K562 (cell line): ENCODE measurements at regions not wholly inside any gene's neighbourhood (a gene's known extent, or its start where the extent isn't known, plus 50 kb on each side); places are given as distances from the start of the nearest gene placed in this dataset.

Source experiments
- ATAC-seq: fragments of 200-7000 bp; cut with Tn5 transposase; 3 replicates; pipeline ENCODE4 v1.9.1; 2020; ENCODE audit warnings: moderate library complexity
- BruUV-seq: library from RNA; stranded (reverse); fragments of 400-500 nt; replicated peaks from 2 replicates; lab custom pipeline; 2021; lab: Mats Ljungman, UMichigan
- CTCF ChIA-PET: fragments of 300-600 bp; formaldehyde crosslinking; extraction: SDS; loops from one replicate; lab custom pipeline; 2021; ENCODE audit warnings: low intra/inter-chr PET ratio; lab: Yijun Ruan, JAX
- POLR2A ChIA-PET: fragments of 300-600, 350-650 bp; sonication (Branson Sonifier 250); formaldehyde crosslinking; extraction: SDS; loops from one replicate; lab custom pipeline; 2021; ENCODE audit warnings: antibody characterized with exemption, inconsistent platforms; lab: Yijun Ruan, JAX
- DNase-seq, 4 experiments: peaks; one replicate each; pipeline versions ENCODE4 v3.0.0 to v3.0.0-alpha.2; 2011 to 2018; ENCODE audit warnings: low spot score in 3 of 4, mixed read lengths in 3 of 4; ENCODE audit errors: extremely low read depth in 1 of 4
- FAIRE-seq: peaks from 2 replicates; lab custom pipeline; 2011; peaks lifted over from hg19 to GRCh38; lab: Jason Lieb, UNC
- H2AFZ ChIP-seq: 2 replicates; pipeline ENCODE4 v1.6.0; 2011; ENCODE audit warnings: low read depth, low read length, control low read depth, inconsistent platforms
- H3K27ac ChIP-seq: fragments of 200-600 bp; 3 replicates; pipeline ENCODE4 v1.8.0; 2011; ENCODE audit warnings: low read depth, mild to moderate bottlenecking, control low read depth, inconsistent platforms, low read length, moderate library complexity, mixed read lengths; ENCODE audit errors: extremely low read depth
- H3K27me3 ChIP-seq, 2 experiments: fragments of 300-600 bp in 1 of 2; 2 replicates in 1 of 2; 3 replicates in 1 of 2; pipeline versions ENCODE4 v1.6.0 to v1.8.0; 2011; ENCODE audit warnings: inconsistent platforms in 2 of 2, low read length in 2 of 2, mild to moderate bottlenecking in 1 of 2, mixed read lengths in 1 of 2, moderate library complexity in 1 of 2; ENCODE audit not compliant: control insufficient read depth in 2 of 2, insufficient read depth in 2 of 2
- H3K36me3 ChIP-seq: fragments of 300-600 bp; 3 replicates; pipeline ENCODE4 v1.8.0; 2011; ENCODE audit warnings: mild to moderate bottlenecking, low read length, inconsistent platforms; ENCODE audit not compliant: control insufficient read depth, insufficient read depth
- H3K4me1 ChIP-seq, 2 experiments: fragments of 200-600 bp in 1 of 2; replicated peaks in 1 of 2; 2 replicates in 1 of 2; 3 replicates in 1 of 2; pipeline versions ENCODE4 v1.5.1 to v1.8.0; 2011; ENCODE audit warnings: inconsistent platforms in 2 of 2, low read length in 2 of 2, mild to moderate bottlenecking in 1 of 2, mixed read lengths in 1 of 2, moderate library complexity in 1 of 2; ENCODE audit not compliant: control insufficient read depth in 2 of 2, insufficient read depth in 2 of 2
- H3K4me2 ChIP-seq: 2 replicates; pipeline ENCODE4 v1.6.1; 2011; ENCODE audit warnings: low read length, control low read depth, inconsistent platforms, mixed read lengths; ENCODE audit not compliant: insufficient read depth
- H3K4me3 ChIP-seq: fragments of 200-600 bp; sonication (generic), shearing (Covaris generic); 2 replicates; pipeline ENCODE4 v1.5.1; 2016; ENCODE audit warnings: control low read depth, inconsistent platforms
- H3K79me2 ChIP-seq: fragments of 200-600 bp; 3 replicates; pipeline ENCODE4 v1.8.0; 2011; ENCODE audit warnings: low read length, inconsistent platforms; ENCODE audit not compliant: control insufficient read depth, insufficient read depth
- H3K9ac ChIP-seq, 2 experiments: 2 replicates each; pipeline versions ENCODE4 v1.6.0 to v1.6.1; 2011; ENCODE audit warnings: low read depth in 2 of 2, low read length in 2 of 2, control low read depth in 1 of 2, inconsistent platforms in 1 of 2, mild to moderate bottlenecking in 1 of 2, mixed read lengths in 1 of 2; ENCODE audit not compliant: insufficient read depth in 1 of 2
- H3K9me1 ChIP-seq: one replicate; pipeline ENCODE4 v1.6.0; 2011; ENCODE audit warnings: inconsistent platforms, mild to moderate bottlenecking, low read length, moderate library complexity; ENCODE audit not compliant: control insufficient read depth, insufficient read depth
- H3K9me3 ChIP-seq: replicated peaks from 2 replicates; pipeline ENCODE4 v1.5.1; 2011; ENCODE audit warnings: low read depth, low read length, inconsistent platforms; ENCODE audit not compliant: control insufficient read depth, insufficient read depth
- H4K20me1 ChIP-seq: replicated peaks from 2 replicates; pipeline ENCODE4 v1.6.1; 2011; ENCODE audit warnings: low read length, inconsistent platforms, mixed read lengths; ENCODE audit not compliant: control insufficient read depth, insufficient read depth
- GTF2F1 ChIP-seq: IDR thresholded peaks from 2 replicates; pipeline ENCODE4 v1.6.1; 2011; ENCODE audit warnings: low read depth, low read length, improper control_type of control experiment
- HDAC2 ChIP-seq: fragments of 450-650 bp; IDR thresholded peaks from 2 replicates; pipeline ENCODE4 v1.6.1; 2016; ENCODE audit warnings: mild to moderate bottlenecking
- KDM5B ChIP-seq: fragments of 200-600 bp; sonication (generic); IDR thresholded peaks from 2 replicates; pipeline ENCODE4 v1.6.1; 2012; ENCODE audit warnings: low read depth, mild to moderate bottlenecking, moderate library complexity, low read length, control low read depth, inconsistent platforms; ENCODE audit not compliant: insufficient replicate concordance
- WHSC1 ChIP-seq: IDR thresholded peaks from one replicate; pipeline ENCODE4 v1.6.1; 2012; ENCODE audit warnings: low read length, control low read depth, inconsistent platforms
- ZKSCAN1 ChIP-seq: fragments of 150-350 bp; IDR thresholded peaks from 2 replicates; pipeline ENCODE4 v1.6.1; 2016; ENCODE audit warnings: low read depth, low read length
- ZNF263 ChIP-seq: sonication (generic); formaldehyde crosslinking; IDR thresholded peaks from 2 replicates; pipeline ENCODE4 v1.8.0; 2022; ENCODE audit warnings: mild to moderate bottlenecking, missing genetic modification reagents, borderline replicate concordance
- WGBS: fragments of 100-300 bp; shearing (Covaris generic); methylation state at CpG from one replicate; pipeline ENCODE4 v1.1.6; 2016; ENCODE audit warnings: low coverage, mixed read lengths; ENCODE audit not compliant: insufficient coverage; ENCODE audit errors: missing lambda C conversion rate; 5-methylcytosine and 5-hydroxymethylcytosine counted together
- in situ Hi-C: fragments of 300-500 bp; cut with MboI; formaldehyde crosslinking; loops from 4 replicates; pipeline ENCODE4 v1.15.0; 2018; ENCODE audit warnings: inconsistent platforms, mixed read lengths
- intact Hi-C: fragments of 100-400 bp; cut with micrococcal nuclease; formaldehyde crosslinking; loops from 2 replicates; pipeline ENCODE4 v1.14.2; 2022
- TF ChIP-seq, protein P1 (sequence below): fragments of 450-650 bp; conservative IDR thresholded peaks from 2 replicates; pipeline ENCODE4 v1.6.1; 2016; ENCODE audit warnings: missing genetic modification characterization, low read depth, mild to moderate bottlenecking, missing compliant biosample characterization, moderate library complexity

DNA sequence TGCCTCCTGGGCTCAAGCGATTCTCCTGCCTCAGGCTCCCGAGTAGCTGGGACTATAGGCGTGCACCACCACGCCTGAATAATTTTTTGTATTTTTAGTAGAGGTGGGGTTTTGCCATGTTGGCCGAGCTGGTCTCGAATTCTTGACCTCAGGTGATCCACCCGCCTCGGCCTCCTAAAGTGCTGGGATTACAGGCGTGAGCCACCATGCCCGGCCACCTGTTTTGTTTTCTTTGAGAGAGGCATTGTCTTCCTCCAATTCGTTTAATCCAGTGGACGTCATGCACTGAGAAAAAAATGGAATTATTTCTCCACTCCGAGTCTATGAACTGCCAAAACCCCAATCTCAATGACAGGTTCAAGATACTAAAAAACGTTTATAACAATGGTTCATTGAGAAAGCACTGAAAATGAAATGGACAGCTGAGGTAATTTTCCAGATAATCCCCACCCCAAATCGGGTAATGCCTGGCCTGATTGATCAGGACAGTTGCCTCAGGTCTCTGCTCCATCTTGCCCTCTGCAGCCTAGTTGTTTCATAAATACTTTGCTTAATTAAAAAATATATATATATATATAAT is 132.7 kb upstream of the PARP11 start:
- H3K9me3 ChIP-seq = no peaks in the 10 kb centered on the region
- ChIA-PET CTCF (no interaction called here), POLR2A (no interaction called here)
- ATAC-seq (no peak), DNase-seq (no peak), FAIRE-seq (no peak)
- in situ Hi-C loops (no loop called here), intact Hi-C loops (no loop called here)
- no peaks in the 10 kb centered on the region for H3K4me1 ChIP-seq
- BruUV-seq = no TSS peak
- no peaks in the 10 kb centered on the region for H4K20me1 ChIP-seq
- no peaks in the 10 kb centered on the region for H3K36me3 ChIP-seq
- H3K27ac ChIP-seq = no peak overlapping the region
- TF ChIP-seq ZNF263 (CRISPR knock-in tag) (no peak), GTF2F1 (no peak), HDAC2 (no peak), ZKSCAN1 (no peak), KDM5B (no peak), WHSC1 (no peak)
- TF ChIP-seq, protein P1, sequence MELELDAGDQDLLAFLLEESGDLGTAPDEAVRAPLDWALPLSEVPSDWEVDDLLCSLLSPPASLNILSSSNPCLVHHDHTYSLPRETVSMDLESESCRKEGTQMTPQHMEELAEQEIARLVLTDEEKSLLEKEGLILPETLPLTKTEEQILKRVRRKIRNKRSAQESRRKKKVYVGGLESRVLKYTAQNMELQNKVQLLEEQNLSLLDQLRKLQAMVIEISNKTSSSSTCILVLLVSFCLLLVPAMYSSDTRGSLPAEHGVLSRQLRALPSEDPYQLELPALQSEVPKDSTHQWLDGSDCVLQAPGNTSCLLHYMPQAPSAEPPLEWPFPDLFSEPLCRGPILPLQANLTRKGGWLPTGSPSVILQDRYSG (tag) = no peak
- WGBS = 0% methylated on average over 11 of the region's 15 CpGs
- H3K9ac ChIP-seq = no peak overlapping the region
- no peak overlapping the region for H3K4me3 ChIP-seq
- no peak overlapping the region for H3K4me2 ChIP-seq
- H3K27me3 ChIP-seq = peaks cover 0 to 9% of the 10 kb centered on the region in 2 experiments; a peak in 2 of 5 replicates
- no peaks in the 10 kb centered on the region for H3K79me2 ChIP-seq
- no peaks in the 10 kb centered on the region for H3K9me1 ChIP-seq
- no peak overlapping the region for H2AFZ ChIP-seq
